Mammary epithelial cell (primary cell): ENCODE measurements at regions not wholly inside any gene's neighbourhood (a gene's known extent, or its start where the extent isn't known, plus 50 kb on each side); places are given as distances from the start of the nearest gene placed in this dataset.

ENCODE experiments used
- CTCF ChIP-seq, 2 donors: IDR thresholded peaks in 1 of 2; conservative IDR thresholded peaks in 1 of 2; 2 replicates each; pipeline ENCODE4 v1.5.1; 2011 to 2012; ENCODE audit warnings: inconsistent platforms in 2 of 2, low read length in 2 of 2, mild to moderate bottlenecking in 2 of 2, control low read depth in 1 of 2, low read depth in 1 of 2; ENCODE audit not compliant: insufficient read depth in 1 of 2; ENCODE audit errors: extremely low read depth in 1 of 2
- EZH2 ChIP-seq: IDR thresholded peaks from 2 replicates; pipeline ENCODE4 v1.6.1; 2012; ENCODE audit warnings: low read length, inconsistent platforms, borderline replicate concordance

- no peak for TF ChIP-seq CTCF (conservative IDR thresholded peaks at IDR 0.05 in 1 of 2, IDR thresholded peaks at IDR 0.05 in 1 of 2; ENCODE audit: extremely low read depth in 1 of 2, insufficient read depth in 1 of 2, low read depth in 1 of 2, low read length in 2 of 2)
- TF ChIP-seq EZH2 = no peak
These were observed 148.6 kb upstream of the NWD2 start for GRCh38 chr4:37095925-37096324.
